GM23338 (cell line): ENCODE measurements at regions not wholly inside any gene's neighbourhood (a gene's known extent, or its start where the extent isn't known, plus 50 kb on each side); places are given as distances from the start of the nearest gene placed in this dataset.

Source experiments
- ATAC-seq: fragments of 200-7000 bp; cut with Tn5 transposase; 3 replicates; pipeline ENCODE4 v1.9.1; 2020
- DNase-seq: peaks from one replicate; pipeline ENCODE4 v3.0.0-alpha.2; 2015; ENCODE audit warnings: low spot score
- H2AFZ ChIP-seq: fragments of 200-600 bp; sonication (generic); 2 replicates; pipeline ENCODE4 v1.8.0; 2016; ENCODE audit warnings: antibody characterized with exemption, mild to moderate bottlenecking, moderate library complexity
- H3F3A ChIP-seq: fragments of 200-600 bp; sonication (generic); replicated peaks from 2 replicates; pipeline ENCODE4 v1.8.0; 2017; ENCODE audit warnings: antibody characterized with exemption, mixed run types, low read depth
- H3K27ac ChIP-seq: fragments of 200-600 bp; sonication (generic); 2 replicates; pipeline ENCODE4 v1.6.1; 2016; ENCODE audit warnings: low read depth
- H3K27me3 ChIP-seq: fragments of 200-600 bp; sonication (generic); 2 replicates; pipeline ENCODE4 v1.8.0; 2016; ENCODE audit warnings: mild to moderate bottlenecking, mixed run types, moderate library complexity; ENCODE audit not compliant: insufficient read depth
- H3K36me3 ChIP-seq: fragments of 200-600 bp; sonication (generic); 2 replicates; pipeline ENCODE4 v1.8.0; 2016; ENCODE audit warnings: mild to moderate bottlenecking; ENCODE audit not compliant: insufficient read depth
- H3K4me1 ChIP-seq: fragments of 200-600 bp; sonication (generic); 2 replicates; pipeline ENCODE4 v1.8.0; 2016; ENCODE audit warnings: mild to moderate bottlenecking, moderate library complexity; ENCODE audit not compliant: insufficient read depth
- H3K4me2 ChIP-seq: fragments of 200-600 bp; sonication (generic); 2 replicates; pipeline ENCODE4 v1.7.1; 2017; ENCODE audit warnings: mixed run types
- H3K4me3 ChIP-seq: fragments of 200-600 bp; sonication (generic); 2 replicates; pipeline ENCODE4 v1.6.1; 2016; ENCODE audit warnings: mixed run types
- H3K79me2 ChIP-seq: fragments of 200-600 bp; sonication (generic); replicated peaks from 2 replicates; pipeline ENCODE4 v1.8.0; 2017; ENCODE audit warnings: mild to moderate bottlenecking; ENCODE audit not compliant: insufficient read depth
- H3K9me2 ChIP-seq: fragments of 200-600 bp; sonication (generic); 2 replicates; pipeline ENCODE4 v1.8.0; 2017; ENCODE audit not compliant: insufficient read depth
- H4K20me1 ChIP-seq: fragments of 200-600 bp; sonication (generic); replicated peaks from 2 replicates; pipeline ENCODE4 v1.8.0; 2017; ENCODE audit warnings: mild to moderate bottlenecking; ENCODE audit not compliant: insufficient read depth
- H3K27ac Mint-ChIP-seq: 2 replicates; pipeline ENCODE4 v1.8.0; 2020; ENCODE audit warnings: inconsistent platforms, mild to moderate bottlenecking, moderate library complexity, mixed read lengths
- H3K27me3 Mint-ChIP-seq: 3 replicates; pipeline ENCODE4 v1.8.0; 2022; ENCODE audit warnings: low read depth, mild to moderate bottlenecking, moderate library complexity, mixed read lengths, inconsistent platforms; ENCODE audit not compliant: insufficient read depth, poor library complexity
- H3K36me3 Mint-ChIP-seq: 3 replicates; pipeline ENCODE4 v1.8.0; 2021; ENCODE audit warnings: low read depth, mild to moderate bottlenecking, inconsistent platforms, moderate library complexity, mixed read lengths
- H3K4me1 Mint-ChIP-seq: 3 replicates; pipeline ENCODE4 v1.8.0; 2020; ENCODE audit warnings: mild to moderate bottlenecking, inconsistent platforms, mixed read lengths
- H3K4me3 Mint-ChIP-seq: 3 replicates; pipeline ENCODE4 v1.8.0; 2021; ENCODE audit warnings: moderate library complexity, mild to moderate bottlenecking, inconsistent platforms, mixed read lengths
- H3K9me3 Mint-ChIP-seq: 3 replicates; pipeline ENCODE4 v1.8.0; 2020; ENCODE audit warnings: moderate library complexity, mild to moderate bottlenecking, inconsistent platforms, mixed read lengths
- CREB1 ChIP-seq: fragments of 250-450 bp; sonication (Bioruptor Pico); IDR thresholded peaks from 2 replicates; pipeline ENCODE4 v1.5.0; 2020; ENCODE audit warnings: low read depth, mild to moderate bottlenecking, moderate library complexity
- JUNB ChIP-seq: IDR thresholded peaks from one replicate; pipeline ENCODE4 v1.6.1; 2016; ENCODE audit warnings: antibody characterized with exemption; ENCODE audit not compliant: unreplicated experiment
- NANOG ChIP-seq: IDR thresholded peaks from 2 replicates; pipeline ENCODE4 v1.6.1; 2016; ENCODE audit warnings: antibody characterized with exemption, borderline replicate concordance
- STAT1 ChIP-seq: IDR thresholded peaks from one replicate; pipeline ENCODE4 v1.6.1; 2016; ENCODE audit warnings: antibody characterized with exemption; ENCODE audit not compliant: unreplicated experiment
- ZNF331 ChIP-seq: fragments of 250-450 bp; sonication (Bioruptor Pico); IDR thresholded peaks from 2 replicates; pipeline ENCODE4 v1.5.0; 2020; ENCODE audit warnings: low read depth, mild to moderate bottlenecking, moderate library complexity
- TF ChIP-seq, protein P1 (sequence below): IDR thresholded peaks from one replicate; pipeline ENCODE4 v1.6.1; 2018; ENCODE audit warnings: antibody characterized with exemption; ENCODE audit not compliant: unreplicated experiment
- TF ChIP-seq, protein P2 (sequence below), 2 experiments: fragments of 200-600 bp in 1 of 2; sonication (generic) in 1 of 2; conservative IDR thresholded peaks; 2 replicates each; pipeline versions ENCODE4 v1.5.1 to v1.6.1; 2016 to 2017; ENCODE audit warnings: antibody characterized with exemption in 2 of 2, low read depth in 2 of 2, mild to moderate bottlenecking in 2 of 2, moderate library complexity in 1 of 2
- TF ChIP-seq, protein P3 (sequence below): fragments of 250-450 bp; sonication (Bioruptor Pico); IDR thresholded peaks from 2 replicates; pipeline ENCODE4 v1.5.0; 2020; ENCODE audit warnings: mild to moderate bottlenecking, moderate library complexity

- TF ChIP-seq ZNF331 (CRISPR knock-in tag), result no peak
- TF ChIP-seq CREB1 (CRISPR knock-in tag), result no peak
- TF ChIP-seq, protein P1, sequence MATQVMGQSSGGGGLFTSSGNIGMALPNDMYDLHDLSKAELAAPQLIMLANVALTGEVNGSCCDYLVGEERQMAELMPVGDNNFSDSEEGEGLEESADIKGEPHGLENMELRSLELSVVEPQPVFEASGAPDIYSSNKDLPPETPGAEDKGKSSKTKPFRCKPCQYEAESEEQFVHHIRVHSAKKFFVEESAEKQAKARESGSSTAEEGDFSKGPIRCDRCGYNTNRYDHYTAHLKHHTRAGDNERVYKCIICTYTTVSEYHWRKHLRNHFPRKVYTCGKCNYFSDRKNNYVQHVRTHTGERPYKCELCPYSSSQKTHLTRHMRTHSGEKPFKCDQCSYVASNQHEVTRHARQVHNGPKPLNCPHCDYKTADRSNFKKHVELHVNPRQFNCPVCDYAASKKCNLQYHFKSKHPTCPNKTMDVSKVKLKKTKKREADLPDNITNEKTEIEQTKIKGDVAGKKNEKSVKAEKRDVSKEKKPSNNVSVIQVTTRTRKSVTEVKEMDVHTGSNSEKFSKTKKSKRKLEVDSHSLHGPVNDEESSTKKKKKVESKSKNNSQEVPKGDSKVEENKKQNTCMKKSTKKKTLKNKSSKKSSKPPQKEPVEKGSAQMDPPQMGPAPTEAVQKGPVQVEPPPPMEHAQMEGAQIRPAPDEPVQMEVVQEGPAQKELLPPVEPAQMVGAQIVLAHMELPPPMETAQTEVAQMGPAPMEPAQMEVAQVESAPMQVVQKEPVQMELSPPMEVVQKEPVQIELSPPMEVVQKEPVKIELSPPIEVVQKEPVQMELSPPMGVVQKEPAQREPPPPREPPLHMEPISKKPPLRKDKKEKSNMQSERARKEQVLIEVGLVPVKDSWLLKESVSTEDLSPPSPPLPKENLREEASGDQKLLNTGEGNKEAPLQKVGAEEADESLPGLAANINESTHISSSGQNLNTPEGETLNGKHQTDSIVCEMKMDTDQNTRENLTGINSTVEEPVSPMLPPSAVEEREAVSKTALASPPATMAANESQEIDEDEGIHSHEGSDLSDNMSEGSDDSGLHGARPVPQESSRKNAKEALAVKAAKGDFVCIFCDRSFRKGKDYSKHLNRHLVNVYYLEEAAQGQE, result no peak
- TF ChIP-seq STAT1, result no peak
- TF ChIP-seq JUNB, result no peak
- no peak for TF ChIP-seq NANOG
These were observed 116.4 kb upstream of the PRNP start (continued) for GRCh38 chr20:4569865-4570264.

- no peaks in the 10 kb centered on the region for H3K36me3 Mint-ChIP-seq
- ATAC-seq (peak; percentile 66), DNase-seq (peak; percentile 50)
- peaks cover 4% of the 10 kb centered on the region; the same call in 1 of the 3 replicates for H3K9me3 Mint-ChIP-seq
- no peak overlapping the region for H3K4me3 Mint-ChIP-seq
- H3K27ac Mint-ChIP-seq, result no peak overlapping the region
- no peak overlapping the region for H2AFZ ChIP-seq
- H3F3A ChIP-seq, result no peaks in the 10 kb centered on the region
- H3K27me3 ChIP-seq, result no peaks in the 10 kb centered on the region
- H4K20me1 ChIP-seq, result no peaks in the 10 kb centered on the region
- H3K4me1 Mint-ChIP-seq, result peaks cover 13% of the 10 kb centered on the region
- no peaks in the 10 kb centered on the region for H3K36me3 ChIP-seq
- H3K4me3 ChIP-seq, result no peak overlapping the region
- H3K4me2 ChIP-seq, result no peak overlapping the region
- TF ChIP-seq, protein P2, sequence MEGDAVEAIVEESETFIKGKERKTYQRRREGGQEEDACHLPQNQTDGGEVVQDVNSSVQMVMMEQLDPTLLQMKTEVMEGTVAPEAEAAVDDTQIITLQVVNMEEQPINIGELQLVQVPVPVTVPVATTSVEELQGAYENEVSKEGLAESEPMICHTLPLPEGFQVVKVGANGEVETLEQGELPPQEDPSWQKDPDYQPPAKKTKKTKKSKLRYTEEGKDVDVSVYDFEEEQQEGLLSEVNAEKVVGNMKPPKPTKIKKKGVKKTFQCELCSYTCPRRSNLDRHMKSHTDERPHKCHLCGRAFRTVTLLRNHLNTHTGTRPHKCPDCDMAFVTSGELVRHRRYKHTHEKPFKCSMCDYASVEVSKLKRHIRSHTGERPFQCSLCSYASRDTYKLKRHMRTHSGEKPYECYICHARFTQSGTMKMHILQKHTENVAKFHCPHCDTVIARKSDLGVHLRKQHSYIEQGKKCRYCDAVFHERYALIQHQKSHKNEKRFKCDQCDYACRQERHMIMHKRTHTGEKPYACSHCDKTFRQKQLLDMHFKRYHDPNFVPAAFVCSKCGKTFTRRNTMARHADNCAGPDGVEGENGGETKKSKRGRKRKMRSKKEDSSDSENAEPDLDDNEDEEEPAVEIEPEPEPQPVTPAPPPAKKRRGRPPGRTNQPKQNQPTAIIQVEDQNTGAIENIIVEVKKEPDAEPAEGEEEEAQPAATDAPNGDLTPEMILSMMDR (conservative IDR thresholded peaks at IDR 0.05; ENCODE audit: low read depth in 2 of 2), result peak; percentile 39 to 57
- TF ChIP-seq CREB1 (CRISPR knock-in tag), result no peak
- peaks cover 12% of the 10 kb centered on the region; the same call in 1 of the 2 replicates for H3K9me2 ChIP-seq
- no peaks in the 10 kb centered on the region for H3K79me2 ChIP-seq
- H3K27me3 Mint-ChIP-seq, result peaks cover 4% of the 10 kb centered on the region
- no peaks in the 10 kb centered on the region for H3K4me1 ChIP-seq
- no peak overlapping the region for H3K27ac ChIP-seq
These were observed 117.2 kb upstream of the PRNP start for GRCh38 chr20:4569092-4569491.

DNA sequence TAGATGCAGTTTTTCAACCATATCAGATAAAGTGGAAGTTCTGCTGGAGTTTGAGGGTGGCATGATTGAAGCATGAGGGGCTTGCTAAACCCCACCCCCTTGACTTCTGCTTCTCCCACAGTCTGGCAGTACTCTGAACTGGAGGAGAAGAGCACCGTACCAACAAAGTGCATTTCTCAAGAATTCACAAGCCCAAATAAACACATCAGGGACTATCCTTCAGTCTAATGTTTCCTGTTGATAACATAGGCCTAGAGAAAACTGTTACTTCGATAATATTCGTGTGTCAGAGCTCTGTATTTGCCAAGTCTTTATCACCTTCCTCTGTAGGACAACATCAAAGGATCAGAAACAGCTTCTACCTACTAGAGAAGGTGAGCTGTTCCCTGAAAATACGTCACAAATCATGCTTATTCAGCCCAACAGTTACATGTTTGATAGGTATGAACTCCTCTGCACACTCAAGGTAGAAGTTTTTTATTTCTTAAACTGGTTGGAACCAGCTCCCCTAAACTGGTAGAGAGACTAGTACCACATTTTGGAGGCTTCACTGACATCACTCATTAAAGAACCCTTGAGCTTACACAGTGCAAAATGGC is 117.8 kb upstream of the PRNP start:
- Mint-ChIP-seq H3K36me3 (no peaks in the 10 kb centered on the region), H3K9me3 (peaks cover 4% of the 10 kb centered on the region; the same call in 1 of the 3 replicates)
- TF ChIP-seq CREB1 (CRISPR knock-in tag), result no peak
- TF ChIP-seq, protein P3, sequence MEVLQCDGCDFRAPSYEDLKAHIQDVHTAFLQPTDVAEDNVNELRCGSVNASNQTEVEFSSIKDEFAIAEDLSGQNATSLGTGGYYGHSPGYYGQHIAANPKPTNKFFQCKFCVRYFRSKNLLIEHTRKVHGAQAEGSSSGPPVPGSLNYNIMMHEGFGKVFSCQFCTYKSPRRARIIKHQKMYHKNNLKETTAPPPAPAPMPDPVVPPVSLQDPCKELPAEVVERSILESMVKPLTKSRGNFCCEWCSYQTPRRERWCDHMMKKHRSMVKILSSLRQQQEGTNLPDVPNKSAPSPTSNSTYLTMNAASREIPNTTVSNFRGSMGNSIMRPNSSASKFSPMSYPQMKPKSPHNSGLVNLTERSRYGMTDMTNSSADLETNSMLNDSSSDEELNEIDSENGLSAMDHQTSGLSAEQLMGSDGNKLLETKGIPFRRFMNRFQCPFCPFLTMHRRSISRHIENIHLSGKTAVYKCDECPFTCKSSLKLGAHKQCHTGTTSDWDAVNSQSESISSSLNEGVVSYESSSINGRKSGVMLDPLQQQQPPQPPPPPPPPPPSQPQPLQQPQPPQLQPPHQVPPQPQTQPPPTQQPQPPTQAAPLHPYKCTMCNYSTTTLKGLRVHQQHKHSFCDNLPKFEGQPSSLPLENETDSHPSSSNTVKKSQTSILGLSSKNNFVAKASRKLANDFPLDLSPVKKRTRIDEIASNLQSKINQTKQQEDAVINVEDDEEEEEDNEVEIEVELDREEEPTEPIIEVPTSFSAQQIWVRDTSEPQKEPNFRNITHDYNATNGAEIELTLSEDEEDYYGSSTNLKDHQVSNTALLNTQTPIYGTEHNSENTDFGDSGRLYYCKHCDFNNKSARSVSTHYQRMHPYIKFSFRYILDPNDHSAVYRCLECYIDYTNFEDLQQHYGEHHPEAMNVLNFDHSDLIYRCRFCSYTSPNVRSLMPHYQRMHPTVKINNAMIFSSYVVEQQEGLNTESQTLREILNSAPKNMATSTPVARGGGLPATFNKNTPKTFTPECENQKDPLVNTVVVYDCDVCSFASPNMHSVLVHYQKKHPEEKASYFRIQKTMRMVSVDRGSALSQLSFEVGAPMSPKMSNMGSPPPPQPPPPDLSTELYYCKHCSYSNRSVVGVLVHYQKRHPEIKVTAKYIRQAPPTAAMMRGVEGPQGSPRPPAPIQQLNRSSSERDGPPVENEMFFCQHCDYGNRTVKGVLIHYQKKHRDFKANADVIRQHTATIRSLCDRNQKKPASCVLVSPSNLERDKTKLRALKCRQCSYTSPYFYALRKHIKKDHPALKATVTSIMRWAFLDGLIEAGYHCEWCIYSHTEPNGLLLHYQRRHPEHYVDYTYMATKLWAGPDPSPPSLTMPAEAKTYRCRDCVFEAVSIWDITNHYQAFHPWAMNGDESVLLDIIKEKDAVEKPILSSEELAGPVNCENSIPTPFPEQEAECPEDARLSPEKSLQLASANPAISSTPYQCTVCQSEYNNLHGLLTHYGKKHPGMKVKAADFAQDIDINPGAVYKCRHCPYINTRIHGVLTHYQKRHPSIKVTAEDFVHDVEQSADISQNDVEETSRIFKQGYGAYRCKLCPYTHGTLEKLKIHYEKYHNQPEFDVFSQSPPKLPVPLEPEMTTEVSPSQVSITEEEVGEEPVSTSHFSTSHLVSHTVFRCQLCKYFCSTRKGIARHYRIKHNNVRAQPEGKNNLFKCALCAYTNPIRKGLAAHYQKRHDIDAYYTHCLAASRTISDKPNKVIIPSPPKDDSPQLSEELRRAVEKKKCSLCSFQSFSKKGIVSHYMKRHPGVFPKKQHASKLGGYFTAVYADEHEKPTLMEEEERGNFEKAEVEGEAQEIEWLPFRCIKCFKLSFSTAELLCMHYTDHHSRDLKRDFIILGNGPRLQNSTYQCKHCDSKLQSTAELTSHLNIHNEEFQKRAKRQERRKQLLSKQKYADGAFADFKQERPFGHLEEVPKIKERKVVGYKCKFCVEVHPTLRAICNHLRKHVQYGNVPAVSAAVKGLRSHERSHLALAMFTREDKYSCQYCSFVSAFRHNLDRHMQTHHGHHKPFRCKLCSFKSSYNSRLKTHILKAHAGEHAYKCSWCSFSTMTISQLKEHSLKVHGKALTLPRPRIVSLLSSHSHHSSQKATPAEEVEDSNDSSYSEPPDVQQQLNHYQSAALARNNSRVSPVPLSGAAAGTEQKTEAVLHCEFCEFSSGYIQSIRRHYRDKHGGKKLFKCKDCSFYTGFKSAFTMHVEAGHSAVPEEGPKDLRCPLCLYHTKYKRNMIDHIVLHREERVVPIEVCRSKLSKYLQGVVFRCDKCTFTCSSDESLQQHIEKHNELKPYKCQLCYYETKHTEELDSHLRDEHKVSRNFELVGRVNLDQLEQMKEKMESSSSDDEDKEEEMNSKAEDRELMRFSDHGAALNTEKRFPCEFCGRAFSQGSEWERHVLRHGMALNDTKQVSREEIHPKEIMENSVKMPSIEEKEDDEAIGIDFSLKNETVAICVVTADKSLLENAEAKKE (CRISPR knock-in tag), result no peak

More for the DNA sequence above, 117.8 kb upstream of the PRNP start:
- H2AFZ ChIP-seq, result no peak overlapping the region
- H4K20me1 ChIP-seq, result no peaks in the 10 kb centered on the region
- no peak overlapping the region for H3K27ac Mint-ChIP-seq
- H3F3A ChIP-seq, result no peaks in the 10 kb centered on the region
- ATAC-seq (no peak), DNase-seq (no peak)
- no peak overlapping the region for H3K4me3 Mint-ChIP-seq
- no peaks in the 10 kb centered on the region for H3K27me3 ChIP-seq
- H3K4me1 Mint-ChIP-seq, result peaks cover 8% of the 10 kb centered on the region; the same call in 2 of the 3 replicates
- no peak overlapping the region for H3K27ac ChIP-seq
- peaks cover 12% of the 10 kb centered on the region; the same call in 1 of the 2 replicates for H3K9me2 ChIP-seq
- H3K4me2 ChIP-seq, result no peak overlapping the region
- peaks cover 4% of the 10 kb centered on the region for H3K27me3 Mint-ChIP-seq
- no peaks in the 10 kb centered on the region for H3K79me2 ChIP-seq
- no peaks in the 10 kb centered on the region for H3K36me3 ChIP-seq
- no peaks in the 10 kb centered on the region for H3K4me1 ChIP-seq
- no peak overlapping the region for H3K4me3 ChIP-seq
